ENCODE measurements at regions not wholly inside any gene's neighbourhood (a gene's known extent, or its start where the extent isn't known, plus 50 kb on each side); places are given as distances from the start of the nearest gene placed in this dataset.

- ChIA-PET CTCF (interaction anchor here (0.6 kb wide), 1 partner anchor 1430 kb away, joined by 3 read pairs; no protein-coding TSS in a partner anchor), POLR2A (no interaction called here)
- Histone ChIP-seq H3K36me3 (ENCODE audit: control insufficient read depth in 2 of 2, insufficient read depth in 1 of 2, low read length in 2 of 2) (no peaks in the 10 kb centered on the region), H3K27ac (ENCODE audit: extremely low read depth, low read depth, low read length) (no peak overlapping the region), H3K4me1 (ENCODE audit: control insufficient read depth, insufficient read depth, low read length) (no peaks in the 10 kb centered on the region), H3K4me3 (ENCODE audit: low read depth, low read length) (no peak overlapping the region), H3K9me3 (ENCODE audit: control insufficient read depth, insufficient read depth, low read depth, low read length) (no peaks in the 10 kb centered on the region)
- TF ChIP-seq IKZF3 (tag by site-specific recombination; IDR thresholded peaks at IDR 0.05) = no peak
- no peak for TF ChIP-seq ZNF747 (tag by site-specific recombination; IDR thresholded peaks at IDR 0.05)
- no peak for TF ChIP-seq ZNF510 (tag by site-specific recombination; IDR thresholded peaks at IDR 0.05; ENCODE audit: insufficient replicate concordance)
- no peak for TF ChIP-seq ZNF341 (tag by site-specific recombination; IDR thresholded peaks at IDR 0.05; ENCODE audit: low read depth)
- TF ChIP-seq OVOL3 (tag by site-specific recombination; IDR thresholded peaks at IDR 0.05) = no peak
- no peak for TF ChIP-seq ZNF175 (tag by site-specific recombination; IDR thresholded peaks at IDR 0.05)
- no peak for TF ChIP-seq KLF10 (tag by site-specific recombination; IDR thresholded peaks at IDR 0.05)
- TF ChIP-seq ZNF362 (tag by site-specific recombination; IDR thresholded peaks at IDR 0.05) = no peak
- no peak for TF ChIP-seq ZNF548 (tag by site-specific recombination; IDR thresholded peaks at IDR 0.05)
- TF ChIP-seq ZNF292 (tag by site-specific recombination; IDR thresholded peaks at IDR 0.05; ENCODE audit: borderline replicate concordance, low read depth) = no peak
- no peak for TF ChIP-seq ZBTB20 (tag by site-specific recombination; IDR thresholded peaks at IDR 0.05)
- TF ChIP-seq ZSCAN30 (tag by site-specific recombination; IDR thresholded peaks at IDR 0.05) = no peak
- no peak for TF ChIP-seq TCF7L2 (IDR thresholded peaks at IDR 0.05; ENCODE audit: borderline replicate concordance, low read depth, low read length)
These were observed 366.6 kb downstream of the FGF10 start for GRCh38 chr5:44022622-44023021.

DNA sequence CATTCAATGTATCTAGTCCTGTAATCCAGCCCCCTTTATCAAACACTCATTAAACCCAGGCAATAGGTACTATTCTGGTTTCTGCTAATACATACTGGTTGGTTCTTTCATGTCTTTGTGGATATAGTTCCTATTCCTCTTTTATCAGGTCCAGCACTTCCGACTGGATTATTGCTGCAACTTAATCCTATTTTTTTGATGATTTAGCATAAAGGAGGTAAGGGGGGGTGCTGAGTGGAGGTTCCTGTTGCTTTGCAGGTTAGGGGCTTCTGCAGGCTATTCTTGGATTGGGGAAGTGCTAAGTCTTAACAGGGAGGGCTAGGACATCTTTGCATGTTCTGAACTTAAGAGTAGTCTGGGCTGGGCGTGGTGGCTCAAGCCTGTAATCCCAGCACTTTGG, 377.7 kb downstream of the FGF10 start:
- Histone ChIP-seq H3K9me3 (ENCODE audit: control insufficient read depth, insufficient read depth, low read depth, low read length) (no peaks in the 10 kb centered on the region), H3K27ac (ENCODE audit: extremely low read depth, low read depth, low read length) (no peak overlapping the region), H3K4me3 (ENCODE audit: low read depth, low read length) (no peak overlapping the region), H3K4me1 (ENCODE audit: control insufficient read depth, insufficient read depth, low read length) (no peaks in the 10 kb centered on the region), H3K36me3 (ENCODE audit: control insufficient read depth in 2 of 2, insufficient read depth in 1 of 2, low read length in 2 of 2) (no peaks in the 10 kb centered on the region)
- TF ChIP-seq ZNF785 (tag by site-specific recombination; IDR thresholded peaks at IDR 0.05) (no peak), KLF10 (tag by site-specific recombination; IDR thresholded peaks at IDR 0.05) (no peak), ZNF837 (tag by site-specific recombination; IDR thresholded peaks at IDR 0.05) (no peak), ZNF394 (tag by site-specific recombination; IDR thresholded peaks at IDR 0.05; ENCODE audit: borderline replicate concordance) (no peak), ZNF501 (tag by site-specific recombination; IDR thresholded peaks at IDR 0.05) (no peak), TCF7L2 (IDR thresholded peaks at IDR 0.05; ENCODE audit: borderline replicate concordance, low read depth, low read length) (no peak), ZNF658 (tag by site-specific recombination; IDR thresholded peaks at IDR 0.05) (no peak)
- ChIA-PET CTCF (no interaction called here), POLR2A (no interaction called here)

- no peak overlapping the region for H3K27ac ChIP-seq (ENCODE audit: extremely low read depth, low read depth, low read length)
- no peaks in the 10 kb centered on the region for H3K9me3 ChIP-seq (ENCODE audit: control insufficient read depth, insufficient read depth, low read depth, low read length)
- H3K36me3 ChIP-seq (ENCODE audit: control insufficient read depth in 2 of 2, insufficient read depth in 1 of 2, low read length in 2 of 2) = no peaks in the 10 kb centered on the region
- no peaks in the 10 kb centered on the region for H3K4me1 ChIP-seq (ENCODE audit: control insufficient read depth, insufficient read depth, low read length)
- H3K4me3 ChIP-seq (ENCODE audit: low read depth, low read length) = no peak overlapping the region
- ChIA-PET POLR2A (no interaction called here), CTCF (no interaction called here)
- TF ChIP-seq ZSCAN23 (tag by site-specific recombination; IDR thresholded peaks at IDR 0.05) (no peak), GLIS2 (tag by site-specific recombination; IDR thresholded peaks at IDR 0.05) (no peak), GLIS1 (tag by site-specific recombination; IDR thresholded peaks at IDR 0.05) (no peak), ZNF362 (tag by site-specific recombination; IDR thresholded peaks at IDR 0.05) (no peak)
These were observed 386.8 kb downstream of the FGF10 start for GRCh38 chr5:44002381-44002901.

Data from HEK293 (cell line).